MM.1S (cell line): ENCODE measurements at regions not wholly inside any gene's neighbourhood (a gene's known extent, or its start where the extent isn't known, plus 50 kb on each side); places are given as distances from the start of the nearest gene placed in this dataset.

ENCODE experiments used
- CTCF ChIP-seq: fragments of 300-600 bp; sonication (generic); IDR thresholded peaks from 2 replicates; pipeline ENCODE4 v1.5.1; 2016; ENCODE audit warnings: antibody characterized with exemption, low read length, mixed read lengths
- EZH2 ChIP-seq: fragments of 300-600 bp; sonication (generic); optimal IDR thresholded peaks from 2 replicates; pipeline ENCODE3; 2017; ENCODE audit warnings: low read depth, mild to moderate bottlenecking, antibody characterized with exemption, low read length, mixed read lengths

DNA sequence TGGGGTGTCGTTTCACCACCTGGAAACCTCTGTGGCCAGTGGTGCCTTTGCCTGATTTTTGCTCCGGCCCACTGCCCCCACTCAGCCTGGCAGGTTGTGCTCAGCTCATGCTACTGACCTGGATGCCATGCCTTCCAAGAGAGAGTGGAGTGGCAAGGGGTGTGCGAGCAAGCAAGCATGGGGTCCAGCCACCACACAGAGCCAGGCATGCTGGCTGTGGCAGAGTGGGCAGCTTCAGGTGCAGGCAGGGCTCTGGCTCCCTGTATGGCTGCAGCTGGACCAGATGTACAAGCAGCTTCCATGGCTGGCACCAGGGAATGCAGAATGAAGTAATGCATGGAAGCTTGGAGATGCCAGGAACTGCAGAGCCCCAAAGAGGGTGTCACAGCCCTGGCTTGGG lies 620.5 kb upstream of the SETBP1 start:
- TF ChIP-seq CTCF (no peak), EZH2 (no peak)
